Fibroblast of skin of abdomen (primary cell): ENCODE measurements at regions not wholly inside any gene's neighbourhood (a gene's known extent, or its start where the extent isn't known, plus 50 kb on each side); places are given as distances from the start of the nearest gene placed in this dataset.

Source experiments
- DNase-seq: peaks from one replicate; pipeline ENCODE4 v3.0.0-alpha.2; 2013

DNA sequence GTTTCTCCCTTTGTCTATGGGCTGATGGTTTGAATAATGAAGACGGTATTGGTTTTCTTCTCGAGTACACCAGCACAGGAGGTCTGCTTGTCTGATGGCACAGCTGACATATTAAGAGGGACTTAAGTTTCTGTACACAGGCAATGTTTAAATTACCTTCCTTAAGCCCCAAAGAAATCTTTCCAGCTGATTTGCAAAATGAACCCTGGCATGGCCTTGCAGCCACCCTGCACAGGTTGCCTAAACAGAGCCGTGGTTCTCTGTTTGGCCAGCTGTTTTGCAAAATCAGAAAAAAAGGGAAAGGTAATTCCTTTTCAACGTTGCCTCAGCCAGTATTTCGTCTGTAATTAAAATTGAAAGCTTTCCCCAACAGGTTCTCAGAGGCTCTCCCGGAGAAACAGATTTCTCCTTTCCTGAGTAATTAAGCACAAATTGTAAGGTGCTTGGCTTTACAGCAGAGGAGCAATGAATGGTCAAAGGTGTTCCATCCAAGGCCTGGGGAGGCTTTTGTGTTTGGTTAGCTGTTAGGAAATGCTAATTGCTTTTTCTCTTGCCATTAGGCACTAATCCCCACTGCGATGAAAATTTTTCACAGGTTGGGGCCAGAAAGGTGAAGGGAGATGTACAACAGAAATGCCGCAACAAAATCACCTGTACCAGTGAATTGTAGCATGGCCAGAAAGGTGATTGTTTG lies 138.9 kb downstream of the RASEF start:
- no peak for DNase-seq
